Astrocyte (in vitro differentiated cells and primary cell): ENCODE measurements at regions not wholly inside any gene's neighbourhood (a gene's known extent, or its start where the extent isn't known, plus 50 kb on each side); places are given as distances from the start of the nearest gene placed in this dataset.
A peak's percentile ranks its signal among the peaks of the same experiment; 100 is the strongest.
"Not testable (repeated sequence)": the region's sequence is repeated elsewhere in the genome, so short reads cannot be mapped to it uniquely, and the experiment has no call there.

Source experiments
- DNase-seq: peaks from one replicate; pipeline ENCODE4 v3.0.0-alpha.2; 2010; ENCODE audit warnings: low read depth
- FAIRE-seq: peaks from 2 replicates; lab custom pipeline; 2011; peaks lifted over from hg19 to GRCh38; lab: Jason Lieb, UNC
- H2AFZ ChIP-seq: 2 replicates; pipeline ENCODE4 v1.6.0; 2012; ENCODE audit warnings: low read depth, low read length, inconsistent platforms
- H3K27ac ChIP-seq: 2 replicates; pipeline ENCODE4 v1.5.1; 2011; ENCODE audit warnings: low read depth, low read length, inconsistent platforms
- H3K27me3 ChIP-seq: 2 replicates; pipeline ENCODE4 v1.6.0; 2011; ENCODE audit warnings: low read length, inconsistent platforms; ENCODE audit not compliant: insufficient read depth
- H3K36me3 ChIP-seq: 2 replicates; pipeline ENCODE4 v1.5.1; 2011; ENCODE audit warnings: low read length, inconsistent platforms; ENCODE audit not compliant: insufficient read depth
- H3K4me1 ChIP-seq: 2 replicates; pipeline ENCODE4 v1.5.1; 2011; ENCODE audit warnings: low read length, inconsistent platforms; ENCODE audit not compliant: insufficient read depth
- H3K4me2 ChIP-seq: 2 replicates; pipeline ENCODE4 v1.6.0; 2012; ENCODE audit warnings: low read length, inconsistent platforms
- H3K4me3 ChIP-seq: 2 replicates; pipeline ENCODE4 v1.5.1; 2011; ENCODE audit warnings: low read depth, mild to moderate bottlenecking, low read length, inconsistent platforms; ENCODE audit not compliant: insufficient read depth
- H3K79me2 ChIP-seq: 2 replicates; pipeline ENCODE4 v1.6.0; 2012; ENCODE audit warnings: mild to moderate bottlenecking, low read length, inconsistent platforms; ENCODE audit not compliant: insufficient read depth
- H3K9ac ChIP-seq: 2 replicates; pipeline ENCODE4 v1.6.0; 2012; ENCODE audit warnings: mild to moderate bottlenecking, low read length, inconsistent platforms
- H3K9me3 ChIP-seq: 2 replicates; pipeline ENCODE4 v1.5.1; 2012; ENCODE audit warnings: low read depth, mild to moderate bottlenecking, low read length, inconsistent platforms; ENCODE audit not compliant: insufficient read depth
- H4K20me1 ChIP-seq: 2 replicates; pipeline ENCODE4 v1.6.0; 2012; ENCODE audit warnings: low read length, inconsistent platforms; ENCODE audit not compliant: insufficient read depth
- H3K27ac Mint-ChIP-seq: one replicate; pipeline ENCODE4 v1.8.0; 2021; ENCODE audit warnings: mild to moderate bottlenecking, mixed read lengths; ENCODE audit not compliant: unreplicated experiment
- H3K27me3 Mint-ChIP-seq: one replicate; pipeline ENCODE4 v1.8.0; 2021; ENCODE audit warnings: low read depth, mixed read lengths; ENCODE audit not compliant: unreplicated experiment
- H3K36me3 Mint-ChIP-seq: one replicate; pipeline ENCODE4 v1.8.0; 2021; ENCODE audit warnings: low read depth, mixed read lengths; ENCODE audit not compliant: unreplicated experiment
- H3K4me1 Mint-ChIP-seq: one replicate; pipeline ENCODE4 v1.8.0; 2021; ENCODE audit warnings: low read depth, mixed read lengths; ENCODE audit not compliant: unreplicated experiment
- H3K4me3 Mint-ChIP-seq: one replicate; pipeline ENCODE4 v1.8.0; 2021; ENCODE audit warnings: mild to moderate bottlenecking, moderate library complexity, mixed read lengths; ENCODE audit not compliant: unreplicated experiment
- H3K9me3 Mint-ChIP-seq: one replicate; pipeline ENCODE4 v1.8.0; 2021; ENCODE audit warnings: mild to moderate bottlenecking, mixed read lengths; ENCODE audit not compliant: unreplicated experiment
- EZH2 ChIP-seq: IDR thresholded peaks from 2 replicates; pipeline ENCODE4 v1.6.1; 2012; ENCODE audit warnings: mild to moderate bottlenecking, low read length, inconsistent platforms; ENCODE audit not compliant: insufficient read depth
- TF ChIP-seq, protein P1 (sequence below): IDR thresholded peaks from 2 replicates; pipeline ENCODE4 v1.5.1; 2011; ENCODE audit warnings: low read depth, mild to moderate bottlenecking, inconsistent platforms, low read length, moderate library complexity; ENCODE audit not compliant: insufficient read depth

DNA sequence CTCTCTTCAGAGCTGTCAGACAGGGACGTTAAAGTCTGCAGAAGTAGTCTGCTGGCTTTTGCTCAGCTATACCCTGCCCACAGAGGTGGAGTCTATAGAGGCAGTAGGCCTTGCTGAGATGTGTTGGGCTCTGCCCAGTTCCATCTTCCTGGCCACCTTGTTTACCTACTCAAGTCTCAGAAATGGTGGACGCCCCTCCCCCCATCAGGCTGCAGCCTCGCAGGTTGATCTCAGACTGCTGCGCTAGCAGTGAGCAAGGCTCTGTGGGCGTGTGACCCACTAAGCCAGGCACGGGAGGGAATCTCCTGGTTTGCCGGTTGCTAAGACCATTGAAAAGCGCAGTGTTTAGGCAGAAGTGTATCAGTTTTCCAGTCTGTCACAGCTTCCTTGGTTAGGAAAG is 305.0 kb downstream of the BCKDHB start:
- H3K4me3 ChIP-seq = no peak overlapping the region
- Mint-ChIP-seq H3K36me3 (no peaks in the 10 kb centered on the region), H3K27ac (no peak overlapping the region), H3K9me3 (peaks cover 10% of the 10 kb centered on the region), H3K4me3 (no peak overlapping the region), H3K27me3 (no peaks in the 10 kb centered on the region), H3K4me1 (peaks cover 8% of the 10 kb centered on the region)
- no peaks in the 10 kb centered on the region for H3K27me3 ChIP-seq
- no peak overlapping the region for H3K4me2 ChIP-seq
- no peak overlapping the region for H3K27ac ChIP-seq
- no peak for DNase-seq
- FAIRE-seq = no peak
- no peak overlapping the region for H2AFZ ChIP-seq
- H3K79me2 ChIP-seq = no peaks in the 10 kb centered on the region
- H3K36me3 ChIP-seq = no peaks in the 10 kb centered on the region
- no peak overlapping the region for H3K9ac ChIP-seq
- H4K20me1 ChIP-seq = no peaks in the 10 kb centered on the region
- H3K4me1 ChIP-seq = no peaks in the 10 kb centered on the region
- TF ChIP-seq EZH2 = no peak
- TF ChIP-seq, protein P1, sequence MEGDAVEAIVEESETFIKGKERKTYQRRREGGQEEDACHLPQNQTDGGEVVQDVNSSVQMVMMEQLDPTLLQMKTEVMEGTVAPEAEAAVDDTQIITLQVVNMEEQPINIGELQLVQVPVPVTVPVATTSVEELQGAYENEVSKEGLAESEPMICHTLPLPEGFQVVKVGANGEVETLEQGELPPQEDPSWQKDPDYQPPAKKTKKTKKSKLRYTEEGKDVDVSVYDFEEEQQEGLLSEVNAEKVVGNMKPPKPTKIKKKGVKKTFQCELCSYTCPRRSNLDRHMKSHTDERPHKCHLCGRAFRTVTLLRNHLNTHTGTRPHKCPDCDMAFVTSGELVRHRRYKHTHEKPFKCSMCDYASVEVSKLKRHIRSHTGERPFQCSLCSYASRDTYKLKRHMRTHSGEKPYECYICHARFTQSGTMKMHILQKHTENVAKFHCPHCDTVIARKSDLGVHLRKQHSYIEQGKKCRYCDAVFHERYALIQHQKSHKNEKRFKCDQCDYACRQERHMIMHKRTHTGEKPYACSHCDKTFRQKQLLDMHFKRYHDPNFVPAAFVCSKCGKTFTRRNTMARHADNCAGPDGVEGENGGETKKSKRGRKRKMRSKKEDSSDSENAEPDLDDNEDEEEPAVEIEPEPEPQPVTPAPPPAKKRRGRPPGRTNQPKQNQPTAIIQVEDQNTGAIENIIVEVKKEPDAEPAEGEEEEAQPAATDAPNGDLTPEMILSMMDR = no peak
- H3K9me3 ChIP-seq = no peaks in the 10 kb centered on the region

GRCh38 chr6:80407976-80408375 is 301.5 kb downstream of the BCKDHB start:
- H3K36me3 Mint-ChIP-seq, H3K4me3 Mint-ChIP-seq, H3K4me1 Mint-ChIP-seq, H3K36me3 ChIP-seq, H3K27me3 ChIP-seq, H3K9me3 Mint-ChIP-seq, H3K27me3 Mint-ChIP-seq, H4K20me1 ChIP-seq, H3K9me3 ChIP-seq, H2AFZ ChIP-seq, H3K4me1 ChIP-seq, H3K27ac ChIP-seq, H3K4me3 ChIP-seq, H3K79me2 ChIP-seq, H3K27ac Mint-ChIP-seq, H3K9ac ChIP-seq, FAIRE-seq, H3K4me2 ChIP-seq: not testable (repeated sequence)
- DNase-seq = peak; percentile 81

DNA sequence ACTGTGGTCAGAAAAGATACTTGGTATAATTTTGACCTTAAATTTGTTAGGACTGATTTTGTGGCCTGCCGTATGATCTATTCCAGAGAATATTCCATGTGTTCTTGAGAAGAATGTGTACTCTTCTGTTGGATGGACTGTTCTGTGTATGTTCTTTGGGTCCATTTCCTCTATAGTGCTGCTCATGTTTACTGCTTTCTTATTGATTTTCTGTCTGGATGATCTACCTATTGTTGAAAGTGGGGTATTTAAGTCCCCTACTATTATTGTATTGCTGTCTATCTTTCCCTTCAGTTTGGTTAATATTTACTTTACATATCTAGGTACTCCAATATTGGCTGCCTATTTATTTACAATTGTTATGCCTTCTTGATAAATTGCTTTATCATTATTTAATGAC is 298.4 kb downstream of the BCKDHB start:
- no peaks in the 10 kb centered on the region for H3K27me3 Mint-ChIP-seq
- Histone ChIP-seq H3K9me3 (no peaks in the 10 kb centered on the region), H3K27me3 (no peaks in the 10 kb centered on the region), H3K36me3 (no peaks in the 10 kb centered on the region), H3K9ac (no peak overlapping the region), H3K4me1 (no peaks in the 10 kb centered on the region), H3K4me2 (no peak overlapping the region), H4K20me1 (no peaks in the 10 kb centered on the region), H3K79me2 (no peaks in the 10 kb centered on the region), H3K27ac (no peak overlapping the region), H3K4me3 (no peak overlapping the region), H2AFZ (no peak overlapping the region)
- no peaks in the 10 kb centered on the region for H3K36me3 Mint-ChIP-seq
- peaks cover 8% of the 10 kb centered on the region for H3K4me1 Mint-ChIP-seq
- no peak for DNase-seq
- no peak overlapping the region for H3K27ac Mint-ChIP-seq
- TF ChIP-seq EZH2 = no peak
- TF ChIP-seq, protein P1 = no peak
- H3K4me3 Mint-ChIP-seq = no peak overlapping the region
- FAIRE-seq = no peak
- peaks cover 11% of the 10 kb centered on the region for H3K9me3 Mint-ChIP-seq
